Astrocyte of the spinal cord (primary cell): ENCODE measurements at regions not wholly inside any gene's neighbourhood (a gene's known extent, or its start where the extent isn't known, plus 50 kb on each side); places are given as distances from the start of the nearest gene placed in this dataset.
"Not testable (repeated sequence)": the region's sequence is repeated elsewhere in the genome, so short reads cannot be mapped to it uniquely, and the experiment has no call there.

Experiments
- DNase-seq: peaks from one replicate; pipeline ENCODE4 v3.0.0; 2011; ENCODE audit warnings: low read depth, low spot score
- H3K4me3 ChIP-seq: 2 replicates; pipeline ENCODE4 v1.5.1; 2011; ENCODE audit warnings: low read depth, mild to moderate bottlenecking, low read length, moderate library complexity
- CTCF ChIP-seq: IDR thresholded peaks from 2 replicates; pipeline ENCODE4 v1.5.1; 2012; ENCODE audit warnings: low read depth, mild to moderate bottlenecking, low read length, inconsistent platforms
- in situ Hi-C: cut with HindIII; loops from 2 replicates; pipeline ENCODE4 v1.10.0; 2017; ENCODE audit warnings: low sequenced_read_pairs

DNA sequence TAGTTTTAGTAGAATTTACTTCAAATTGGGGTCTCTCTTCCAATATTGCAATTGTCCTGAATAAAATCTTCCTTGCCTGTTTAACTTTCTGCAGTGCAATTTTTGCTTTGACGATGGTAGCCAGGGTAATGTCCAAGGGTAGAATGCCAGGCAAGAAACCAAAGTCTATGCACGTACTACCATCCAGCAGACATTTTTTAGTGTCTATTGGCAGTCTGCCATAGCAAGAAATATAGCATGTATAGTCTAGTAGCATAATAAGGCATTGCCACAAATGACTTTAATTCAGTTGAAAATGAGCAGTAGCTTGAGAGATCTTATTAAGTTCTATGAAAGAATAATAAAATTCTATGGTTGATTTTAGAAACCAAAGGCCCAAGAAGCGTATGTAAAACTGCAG is 62.3 kb upstream of the KCNQ5 start:
- no peak overlapping the region for H3K4me3 ChIP-seq
- in situ Hi-C loops, result no loop called here
- no peak for DNase-seq
- no peak for TF ChIP-seq CTCF

DNA sequence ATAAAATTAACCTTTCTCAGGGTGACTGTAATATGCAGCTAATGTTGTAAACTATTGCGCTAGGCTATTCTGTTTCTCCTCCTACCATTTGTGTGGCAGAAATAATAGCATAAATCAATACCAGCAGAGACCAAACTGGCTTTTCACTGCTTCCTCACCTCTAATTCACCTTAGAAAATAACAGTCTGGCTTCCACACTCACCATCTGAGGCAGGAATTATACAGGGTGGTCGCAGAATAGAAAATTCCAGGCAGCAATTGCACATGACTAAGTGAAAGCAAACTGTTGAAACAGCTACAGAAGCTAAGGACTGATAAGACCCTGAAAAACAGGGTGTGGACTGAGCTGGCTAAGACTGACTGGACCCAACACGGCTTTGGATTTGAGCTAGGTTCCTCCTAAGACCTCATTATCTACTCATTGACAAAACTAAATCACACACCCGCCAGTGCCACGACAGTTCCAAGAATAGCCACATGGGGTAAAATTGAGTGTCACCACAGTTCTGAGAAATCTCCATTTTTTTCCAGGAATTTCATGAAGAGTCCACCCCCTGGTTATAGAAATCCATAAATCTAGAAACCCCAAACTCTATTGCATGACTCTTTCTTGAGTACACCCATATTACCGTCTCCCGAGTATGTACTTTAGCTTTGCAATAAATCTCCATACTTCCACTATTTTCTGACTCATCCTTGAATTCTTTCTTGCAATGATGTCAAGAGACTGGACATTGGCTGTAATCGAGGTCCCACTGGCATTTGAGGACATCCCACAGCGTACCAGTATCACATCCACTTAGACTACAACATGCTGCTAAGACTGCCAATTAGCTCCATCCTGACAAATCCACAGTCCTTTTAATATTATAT is 60.9 kb upstream of the KCNQ5 start:
- no peak overlapping the region for H3K4me3 ChIP-seq
- peak; percentile 37 for DNase-seq
- in situ Hi-C loops, result no loop called here
- TF ChIP-seq CTCF, result peak; percentile 8

- no peak for TF ChIP-seq CTCF
- DNase-seq, result no peak
- in situ Hi-C loops, result no loop called here
- no peak overlapping the region for H3K4me3 ChIP-seq
These were observed 60.2 kb upstream of the KCNQ5 start for GRCh38 chr6:72561629-72562028.

DNA sequence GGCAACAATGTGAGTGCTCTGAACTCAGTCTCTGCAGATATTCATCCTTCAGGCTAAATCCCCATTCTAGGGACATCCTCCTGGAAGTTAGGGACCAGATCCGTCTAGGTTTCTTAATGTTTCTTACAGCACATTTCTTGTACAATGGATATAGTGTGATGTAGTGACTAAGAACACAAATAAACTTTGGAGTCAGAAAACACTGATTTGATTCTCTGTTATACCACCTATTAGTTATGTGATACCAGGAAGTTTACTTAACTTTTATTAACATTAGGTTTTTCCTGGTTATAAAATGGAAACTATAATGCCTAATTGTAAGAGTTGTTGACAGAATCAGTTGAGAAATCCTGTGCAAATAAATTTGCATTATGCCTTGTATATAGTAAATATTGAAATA is 57.6 kb upstream of the KCNQ5 start:
- H3K4me3 ChIP-seq, result no peak overlapping the region
- in situ Hi-C loops, result no loop called here
- no peak for DNase-seq
- TF ChIP-seq CTCF, result no peak

- DNase-seq, in situ Hi-C loops, H3K4me3 ChIP-seq: not testable (repeated sequence)
These were observed 49.9 kb upstream of the KCNQ5 start for GRCh38 chr6:72571993-72572392.
